Left ventricle myocardium inferior (tissue), 1 donor: ENCODE measurements at regions not wholly inside any gene's neighbourhood (a gene's known extent, or its start where the extent isn't known, plus 50 kb on each side); places are given as distances from the start of the nearest gene placed in this dataset.

ENCODE experiments used
- DNase-seq: peaks from one replicate; pipeline ENCODE4 v3.0.0-alpha.2; 2020
- H3K27ac ChIP-seq: fragments of 200-600 bp; replicated peaks from 2 replicates; pipeline ENCODE4 v1.8.0; 2021
- H3K27me3 ChIP-seq: fragments of 200-600 bp; 2 replicates; pipeline ENCODE4 v1.8.0; 2021; ENCODE audit warnings: low read depth
- H3K36me3 ChIP-seq: fragments of 200-600 bp; 2 replicates; pipeline ENCODE4 v1.8.0; 2021
- H3K4me1 ChIP-seq: fragments of 200-600 bp; 2 replicates; pipeline ENCODE4 v1.8.0; 2021
- H3K4me3 ChIP-seq: fragments of 200-600 bp; 2 replicates; pipeline ENCODE4 v1.8.0; 2021; ENCODE audit warnings: mild to moderate bottlenecking, moderate library complexity
- H3K9me3 ChIP-seq: fragments of 200-600 bp; replicated peaks from 2 replicates; pipeline ENCODE4 v1.8.0; 2021
- intact Hi-C: fragments of 100-400 bp; cut with micrococcal nuclease; formaldehyde crosslinking; loops from one replicate; pipeline ENCODE4 v1.11.0; 2022
- TF ChIP-seq, protein P1 (sequence below): fragments of 200-600 bp; IDR thresholded peaks from 2 replicates; pipeline ENCODE4 v1.8.0; 2021; ENCODE audit warnings: antibody characterized with exemption, mild to moderate bottlenecking, borderline replicate concordance
- donor health status: DM: no; HTN: yes; CAD: no; lungs with severe emphysema.

DNA sequence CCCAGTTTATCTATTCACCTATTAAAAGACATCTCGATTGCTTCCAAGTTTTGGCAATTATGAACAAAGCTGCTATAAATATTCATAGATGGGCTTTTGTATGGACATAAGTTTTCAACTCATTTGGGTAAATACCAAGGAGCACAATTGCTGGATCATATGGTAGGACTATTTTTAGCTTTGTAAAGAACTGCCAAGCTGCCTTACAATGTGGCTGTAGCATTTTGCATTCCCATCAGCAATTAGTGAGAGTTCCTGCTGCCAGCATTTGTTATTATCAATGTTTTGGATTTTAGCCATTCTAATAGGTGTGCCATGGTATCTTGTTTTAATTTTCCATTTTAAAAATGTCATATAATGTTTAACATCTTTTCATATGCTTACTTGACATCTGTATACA lies 475.6 kb upstream of the NCAM2 start:
- TF ChIP-seq, protein P1, sequence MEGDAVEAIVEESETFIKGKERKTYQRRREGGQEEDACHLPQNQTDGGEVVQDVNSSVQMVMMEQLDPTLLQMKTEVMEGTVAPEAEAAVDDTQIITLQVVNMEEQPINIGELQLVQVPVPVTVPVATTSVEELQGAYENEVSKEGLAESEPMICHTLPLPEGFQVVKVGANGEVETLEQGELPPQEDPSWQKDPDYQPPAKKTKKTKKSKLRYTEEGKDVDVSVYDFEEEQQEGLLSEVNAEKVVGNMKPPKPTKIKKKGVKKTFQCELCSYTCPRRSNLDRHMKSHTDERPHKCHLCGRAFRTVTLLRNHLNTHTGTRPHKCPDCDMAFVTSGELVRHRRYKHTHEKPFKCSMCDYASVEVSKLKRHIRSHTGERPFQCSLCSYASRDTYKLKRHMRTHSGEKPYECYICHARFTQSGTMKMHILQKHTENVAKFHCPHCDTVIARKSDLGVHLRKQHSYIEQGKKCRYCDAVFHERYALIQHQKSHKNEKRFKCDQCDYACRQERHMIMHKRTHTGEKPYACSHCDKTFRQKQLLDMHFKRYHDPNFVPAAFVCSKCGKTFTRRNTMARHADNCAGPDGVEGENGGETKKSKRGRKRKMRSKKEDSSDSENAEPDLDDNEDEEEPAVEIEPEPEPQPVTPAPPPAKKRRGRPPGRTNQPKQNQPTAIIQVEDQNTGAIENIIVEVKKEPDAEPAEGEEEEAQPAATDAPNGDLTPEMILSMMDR: no peak
- Histone ChIP-seq H3K27ac (no peak overlapping the region), H3K4me3 (no peak overlapping the region), H3K36me3 (no peaks in the 10 kb centered on the region), H3K9me3 (no peaks in the 10 kb centered on the region), H3K27me3 (no peaks in the 10 kb centered on the region), H3K4me1 (no peaks in the 10 kb centered on the region)
- DNase-seq: no peak
- intact Hi-C loops: no loop called here

DNA sequence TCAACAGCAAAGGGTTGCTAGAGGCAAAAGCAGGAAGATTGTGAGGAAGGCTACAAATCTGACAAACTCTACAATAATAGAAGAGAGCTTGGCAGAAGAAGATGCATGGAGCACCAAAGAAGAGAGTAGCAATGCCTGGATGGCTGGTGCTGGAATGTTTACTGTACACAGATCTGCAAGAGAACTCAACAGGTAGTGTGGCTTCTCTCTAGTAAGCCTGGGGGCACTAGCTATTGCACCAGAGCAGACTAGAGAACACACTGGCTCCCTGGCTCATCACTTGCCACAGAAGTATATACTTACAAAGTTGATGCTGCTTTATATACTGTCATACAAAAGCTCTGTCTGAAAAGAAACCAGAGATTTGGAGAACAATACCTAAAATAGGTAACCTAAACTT lies 475.0 kb upstream of the NCAM2 start:
- Histone ChIP-seq H3K27ac (no peak overlapping the region), H3K36me3 (no peaks in the 10 kb centered on the region), H3K9me3 (no peaks in the 10 kb centered on the region), H3K4me1 (no peaks in the 10 kb centered on the region), H3K27me3 (no peaks in the 10 kb centered on the region), H3K4me3 (no peak overlapping the region)
- intact Hi-C loops: no loop called here
- DNase-seq: no peak
- TF ChIP-seq, protein P1: no peak

DNA sequence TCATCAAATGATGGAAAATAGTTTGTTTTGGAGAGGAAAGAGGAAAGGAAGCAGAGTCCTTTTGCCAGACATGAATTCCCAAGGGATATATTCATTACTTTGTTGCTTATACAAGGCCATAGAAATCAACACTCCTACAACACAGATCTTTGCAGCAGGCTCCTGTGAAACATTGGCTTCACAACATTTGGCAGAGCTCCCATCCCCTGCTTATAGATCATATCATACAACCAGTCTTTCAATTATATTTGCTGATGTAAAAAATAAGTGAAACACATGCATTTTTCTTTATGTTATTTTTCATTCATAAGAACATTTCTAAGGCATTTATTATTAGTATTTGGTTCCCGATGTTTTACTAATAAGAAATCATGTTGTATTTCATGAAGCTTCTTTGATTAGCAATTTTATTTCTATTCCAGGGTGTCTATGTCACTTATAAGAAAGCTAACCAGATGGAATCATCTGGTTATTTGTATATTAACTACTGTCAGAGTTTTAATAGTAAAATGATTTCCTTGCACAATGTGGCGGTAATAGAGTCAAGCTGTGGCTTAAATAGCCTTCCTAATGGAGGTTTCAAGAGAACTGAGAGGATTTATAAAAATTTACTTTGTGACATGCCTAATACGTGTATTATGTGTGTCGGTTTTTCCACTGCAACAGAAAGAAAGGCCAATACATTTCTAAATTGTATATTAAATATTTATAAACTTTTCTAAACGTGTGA lies 470.3 kb upstream of the NCAM2 start:
- Histone ChIP-seq H3K4me3 (no peak overlapping the region), H3K27ac (no peak overlapping the region), H3K36me3 (no peaks in the 10 kb centered on the region), H3K4me1 (no peaks in the 10 kb centered on the region), H3K9me3 (peaks cover 9% of the 10 kb centered on the region), H3K27me3 (no peaks in the 10 kb centered on the region)
- DNase-seq: no peak
- intact Hi-C loops: no loop called here
- TF ChIP-seq, protein P1: no peak

DNA sequence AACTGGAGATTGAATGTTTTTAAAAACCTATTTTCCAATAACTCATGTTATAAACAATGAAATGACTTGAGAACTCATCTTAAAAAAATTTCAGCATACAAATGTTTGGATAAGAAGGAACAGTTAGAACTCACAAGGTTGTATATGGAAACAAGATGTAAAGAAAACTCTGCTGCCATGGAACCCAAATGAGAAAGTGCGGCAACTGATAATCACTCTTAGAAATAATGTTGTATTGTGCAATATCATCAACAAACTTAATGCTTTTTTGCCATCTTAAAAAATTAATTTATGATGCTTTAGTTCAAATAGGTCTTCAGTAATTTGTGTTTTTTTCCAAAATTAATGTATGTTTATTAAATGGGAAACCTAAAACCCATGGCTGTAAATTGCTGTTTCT lies 461.1 kb upstream of the NCAM2 start:
- Histone ChIP-seq H3K4me3 (no peak overlapping the region), H3K27ac (no peak overlapping the region), H3K4me1 (no peaks in the 10 kb centered on the region), H3K36me3 (no peaks in the 10 kb centered on the region), H3K9me3 (no peaks in the 10 kb centered on the region), H3K27me3 (no peaks in the 10 kb centered on the region)
- TF ChIP-seq, protein P1: no peak
- DNase-seq: no peak
- intact Hi-C loops: no loop called here

DNA sequence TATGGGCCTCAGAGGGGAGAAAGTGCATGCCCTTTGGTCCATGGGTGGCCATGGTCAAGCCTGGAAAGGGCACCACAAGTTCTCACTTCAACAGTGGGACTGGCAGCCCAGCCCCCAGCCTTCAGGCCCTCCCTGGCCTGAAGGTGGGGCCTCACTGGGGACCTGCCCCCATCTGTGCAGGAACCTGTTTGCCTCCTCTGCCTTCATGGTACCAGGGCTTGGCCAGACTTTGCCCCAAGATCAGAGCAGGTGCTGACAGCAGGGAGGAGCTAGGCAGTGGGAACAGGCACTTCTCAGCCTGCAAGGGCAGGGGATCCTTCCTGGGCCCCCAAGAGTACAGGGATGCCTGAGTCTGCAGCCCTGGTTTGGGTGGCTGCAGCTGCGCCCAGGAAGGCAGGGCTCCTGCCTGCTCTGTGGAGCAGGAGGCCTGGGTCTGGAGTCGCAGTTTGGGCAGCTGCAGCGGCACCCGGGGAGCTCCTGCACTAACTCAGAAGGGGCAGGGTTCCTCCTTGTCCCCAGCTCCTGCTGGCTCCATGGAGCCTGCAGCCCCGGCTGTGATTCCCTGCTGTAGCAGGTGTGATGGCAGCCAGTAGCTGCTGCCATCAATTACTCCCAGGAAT lies 460.1 kb upstream of the NCAM2 start:
- Histone ChIP-seq H3K27ac (no peak overlapping the region), H3K4me3 (no peak overlapping the region), H3K4me1 (no peaks in the 10 kb centered on the region), H3K36me3 (no peaks in the 10 kb centered on the region), H3K27me3 (no peaks in the 10 kb centered on the region), H3K9me3 (no peaks in the 10 kb centered on the region)
- DNase-seq: no peak
- intact Hi-C loops: no loop called here
- TF ChIP-seq, protein P1: no peak
